Stimulated activated CD8-positive, alpha-beta memory T cell treated with anti-CD3 and anti-CD28 coated beads, Interleukin-12 subunit alpha, Interleukin-12 subunit beta, amount 100 ng/mL, for 24 hours (primary cell): ENCODE measurements at regions not wholly inside any gene's neighbourhood (a gene's known extent, or its start where the extent isn't known, plus 50 kb on each side); places are given as distances from the start of the nearest gene placed in this dataset.
A peak's percentile ranks its signal among the peaks of the same experiment; 100 is the strongest.

Source experiments
- DNase-seq: peaks from one replicate; pipeline ENCODE4 v3.0.0-alpha.2; 2020; ENCODE audit errors: extremely low read depth

DNA sequence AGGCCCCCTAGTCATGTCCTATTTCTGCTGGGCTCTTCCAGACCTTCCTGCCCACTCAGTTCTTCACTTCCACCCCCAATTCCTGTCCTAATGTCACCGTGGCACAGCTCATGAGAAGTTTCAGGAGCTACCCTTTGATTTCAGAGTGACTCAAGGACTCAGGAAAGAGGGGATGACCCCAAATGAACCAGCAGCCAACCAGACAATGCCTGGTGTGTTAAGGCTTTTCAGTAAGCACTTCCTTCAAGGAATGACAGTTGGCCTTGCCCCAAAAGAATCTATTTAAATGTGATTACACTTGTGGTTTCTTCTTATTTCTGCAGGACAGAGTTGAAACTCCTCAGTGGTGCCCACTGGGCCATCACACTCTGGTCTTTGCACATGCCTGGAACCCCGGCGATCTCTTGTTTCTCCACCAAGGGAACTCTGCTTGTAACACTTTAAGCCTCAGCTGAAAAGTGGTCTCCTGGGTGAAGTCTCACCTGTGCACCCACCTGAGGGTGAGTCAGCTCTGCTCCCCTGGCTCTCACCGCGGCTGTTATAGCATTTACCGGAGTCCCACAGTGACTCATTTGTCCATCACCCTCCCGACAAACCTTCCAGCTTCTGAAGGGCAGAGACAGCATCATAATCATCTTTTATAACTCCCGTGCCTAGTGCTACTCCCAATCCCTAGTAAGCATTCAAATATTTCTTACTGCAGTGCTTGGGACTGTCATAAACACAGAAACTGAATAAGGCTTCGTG, 123.0 kb upstream of the SVIL start:
- no peak for DNase-seq

DNA sequence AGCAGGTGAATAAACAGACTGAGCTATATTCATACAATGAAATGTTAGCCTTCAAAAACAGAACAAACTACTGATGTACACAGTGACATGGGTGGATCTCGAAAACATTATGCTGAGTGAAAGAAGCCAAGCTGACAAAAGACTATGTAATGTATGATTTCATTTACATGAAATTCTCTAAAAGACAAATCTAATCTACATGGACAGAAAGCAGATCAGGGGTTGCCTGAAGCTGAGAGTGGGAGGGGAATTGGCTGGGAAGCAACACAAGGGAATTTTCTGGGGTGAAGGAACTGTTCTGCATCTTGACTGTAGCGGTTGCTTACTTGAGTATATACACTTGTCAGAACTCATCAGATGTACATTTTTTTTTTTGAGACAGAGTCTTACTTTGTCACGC, 121.7 kb upstream of the SVIL start:
- DNase-seq = no peak

DNA sequence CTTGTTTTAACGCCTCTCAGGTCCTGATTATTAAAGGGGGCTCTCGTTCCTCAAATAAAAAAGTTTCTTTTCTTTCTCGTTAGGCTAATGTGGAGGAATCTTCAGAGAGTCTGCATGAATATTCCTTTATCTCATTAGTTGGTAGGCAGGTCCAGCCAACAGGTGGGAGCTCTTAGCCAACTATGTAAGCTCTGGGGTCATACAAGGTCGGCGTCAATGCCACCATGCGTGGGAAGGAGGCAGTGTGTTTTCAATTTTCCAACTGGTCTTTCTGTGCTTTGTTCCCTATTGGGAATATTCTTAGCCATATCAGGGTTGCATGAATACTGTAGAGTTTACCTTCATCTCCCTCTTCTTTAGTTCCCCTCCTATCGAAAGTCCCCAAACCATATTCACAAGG, 118.5 kb upstream of the SVIL start:
- no peak for DNase-seq

DNA sequence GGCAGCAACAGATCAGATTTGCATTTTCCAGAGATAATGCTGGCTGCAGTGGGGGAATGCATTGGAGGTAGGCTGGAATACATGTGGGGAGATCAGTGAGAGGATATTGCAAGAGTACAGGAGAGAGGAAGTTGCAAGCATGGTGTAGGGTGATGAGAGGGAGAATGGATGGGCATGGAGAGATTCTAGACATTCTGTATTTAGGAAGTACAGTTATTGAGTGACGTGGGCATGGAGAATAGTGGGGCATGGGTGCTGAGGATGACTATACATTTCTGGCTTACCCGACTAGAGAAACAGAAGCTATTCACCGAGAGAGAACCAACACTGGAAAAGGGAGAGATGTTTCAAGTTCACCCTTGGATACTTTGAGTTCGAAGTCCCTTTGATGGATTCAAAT, 116.9 kb upstream of the SVIL start:
- DNase-seq = no peak

DNA sequence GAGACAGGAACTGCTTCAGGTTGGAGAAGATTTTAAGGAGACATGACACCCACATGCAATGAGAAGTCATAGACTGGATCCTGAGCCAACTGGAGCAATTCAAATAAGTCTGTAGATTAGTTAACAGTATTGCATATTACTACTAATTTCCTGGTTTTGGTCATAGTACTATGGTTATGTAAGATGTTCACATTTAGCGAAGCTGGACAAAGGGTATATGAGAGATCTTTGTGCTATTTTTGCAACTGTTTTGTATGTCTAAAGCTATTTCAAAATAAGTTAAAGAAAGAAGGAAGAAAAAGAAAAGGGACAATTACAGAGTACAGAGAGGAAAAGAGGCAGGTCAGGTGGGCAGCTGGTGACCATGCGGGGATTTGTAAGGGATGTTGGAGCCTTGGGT, 116.5 kb upstream of the SVIL start:
- no peak for DNase-seq

DNA sequence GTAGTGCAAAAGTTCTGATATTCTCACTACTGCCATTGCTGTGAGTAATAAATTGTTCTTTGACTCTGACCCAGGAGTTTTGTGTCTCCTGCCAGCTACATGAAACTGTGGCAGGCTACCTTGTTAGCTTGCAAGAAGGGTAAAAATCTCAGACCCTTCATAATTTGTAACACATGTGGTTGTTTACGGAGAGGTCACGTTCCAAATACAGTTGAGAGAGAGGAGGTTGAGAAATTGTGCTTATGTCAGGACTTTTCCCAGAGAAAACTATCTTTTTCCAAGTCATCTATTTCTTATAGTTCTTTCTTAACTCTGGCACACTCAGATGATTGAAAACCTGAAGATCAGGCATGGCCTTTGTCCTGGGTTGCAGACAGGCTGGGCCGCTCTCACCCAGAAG, 114.4 kb upstream of the SVIL start:
- no peak for DNase-seq

DNA sequence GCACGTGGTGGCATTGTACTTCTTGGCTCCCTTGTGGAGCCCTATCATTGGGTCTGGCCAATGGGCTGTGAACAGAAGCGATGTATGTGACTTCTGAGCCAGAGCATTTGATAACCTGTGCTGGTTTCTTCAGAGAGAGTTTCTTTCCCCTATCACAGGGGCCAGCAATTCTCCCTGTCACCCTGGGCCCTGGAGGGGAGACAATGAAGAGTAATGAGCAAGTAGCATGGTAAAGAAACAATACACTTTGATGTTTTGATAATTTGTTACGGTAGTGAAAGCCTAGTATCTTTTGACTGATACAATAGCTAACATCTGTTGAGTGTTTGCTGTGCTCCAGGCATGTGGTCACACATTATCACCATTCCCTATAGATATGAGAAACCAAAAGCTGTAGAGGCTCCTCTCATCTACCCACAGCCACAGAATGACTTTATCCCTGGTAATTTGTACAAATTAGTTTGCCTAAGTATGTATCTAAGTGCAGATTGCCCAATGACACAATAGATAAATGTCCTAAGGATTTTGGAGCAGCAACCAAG, 113.4 kb upstream of the SVIL start:
- DNase-seq = no peak

DNA sequence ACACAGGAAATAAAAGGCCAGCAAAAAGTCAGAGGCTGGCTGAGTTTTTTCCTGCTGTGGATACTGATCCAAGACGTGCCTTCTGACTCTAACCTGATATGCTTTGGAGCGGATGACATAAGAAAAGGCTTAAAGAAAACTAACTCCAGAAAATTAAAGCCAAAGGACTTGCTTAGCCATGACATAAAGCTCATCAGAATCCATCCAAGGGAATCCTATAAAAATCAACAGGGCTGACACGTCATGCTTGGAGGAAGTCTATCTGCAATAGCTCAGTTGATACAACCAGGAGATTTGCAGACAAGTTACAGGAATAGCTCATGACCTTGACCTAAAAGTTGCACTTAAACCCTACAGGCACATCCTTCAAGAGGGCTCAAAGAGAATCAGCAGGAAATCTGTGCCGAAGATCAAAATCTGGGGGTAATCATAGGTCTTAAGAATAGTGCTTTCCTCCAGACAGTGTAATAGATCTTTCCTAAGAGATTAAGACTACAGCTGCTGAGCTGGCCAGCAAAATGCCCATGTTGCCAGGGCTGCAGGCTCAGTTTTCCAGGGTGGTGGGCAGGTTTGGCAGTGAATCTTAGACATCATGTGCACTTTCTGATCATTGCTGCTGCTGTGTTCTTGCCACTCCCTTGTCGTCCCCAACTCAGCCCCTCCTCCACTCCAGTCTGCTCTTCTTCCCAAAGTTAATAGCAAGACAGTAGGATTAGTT, 111.5 kb upstream of the SVIL start:
- no peak for DNase-seq

DNA sequence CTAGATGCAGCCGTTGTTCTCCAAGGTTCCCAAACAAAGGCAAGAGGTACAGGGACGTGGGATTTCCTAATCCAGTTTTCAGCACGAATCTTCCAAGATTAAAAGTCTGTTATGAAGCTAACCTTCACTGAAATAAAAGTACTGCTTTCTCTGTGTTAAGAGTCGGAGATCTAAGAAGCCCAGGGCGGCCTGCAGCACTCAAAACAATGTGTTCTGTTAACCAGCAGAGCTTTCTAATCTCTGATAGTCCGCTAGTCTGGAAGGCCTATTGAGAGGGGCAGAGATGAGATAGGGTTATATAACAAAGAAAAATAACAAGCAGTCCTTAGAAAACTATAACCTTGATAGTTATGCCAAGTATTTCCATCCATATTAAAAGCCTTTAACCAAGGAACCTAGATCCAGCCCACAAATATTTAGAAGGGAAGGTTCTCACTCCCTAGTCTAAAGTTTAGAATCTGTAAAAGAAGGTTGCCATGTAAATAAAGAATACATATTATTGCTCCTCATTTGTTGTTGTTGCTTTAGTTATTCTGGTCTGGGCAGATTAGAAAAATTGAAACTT, 106.3 kb upstream of the SVIL start:
- DNase-seq = no peak

DNA sequence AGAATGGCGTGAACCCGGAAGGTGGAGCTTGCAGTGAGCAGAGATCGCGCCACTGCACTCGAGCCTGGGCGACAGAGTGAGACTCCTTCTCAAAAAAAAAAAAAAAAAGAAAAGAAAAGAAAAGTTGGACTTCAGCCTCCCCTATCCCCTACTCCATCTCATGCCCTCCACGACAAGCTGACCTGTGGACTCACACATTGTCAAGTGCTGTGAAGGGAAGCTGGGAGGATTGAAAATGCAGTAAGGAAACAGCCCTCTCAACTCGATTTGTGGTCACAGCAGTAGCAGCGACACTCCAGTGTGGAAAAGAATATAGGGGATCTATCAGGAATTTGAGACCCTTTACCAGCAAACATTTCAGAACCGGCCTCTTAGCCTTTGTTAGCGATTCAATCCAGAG, 103.6 kb upstream of the SVIL start:
- no peak for DNase-seq

DNA sequence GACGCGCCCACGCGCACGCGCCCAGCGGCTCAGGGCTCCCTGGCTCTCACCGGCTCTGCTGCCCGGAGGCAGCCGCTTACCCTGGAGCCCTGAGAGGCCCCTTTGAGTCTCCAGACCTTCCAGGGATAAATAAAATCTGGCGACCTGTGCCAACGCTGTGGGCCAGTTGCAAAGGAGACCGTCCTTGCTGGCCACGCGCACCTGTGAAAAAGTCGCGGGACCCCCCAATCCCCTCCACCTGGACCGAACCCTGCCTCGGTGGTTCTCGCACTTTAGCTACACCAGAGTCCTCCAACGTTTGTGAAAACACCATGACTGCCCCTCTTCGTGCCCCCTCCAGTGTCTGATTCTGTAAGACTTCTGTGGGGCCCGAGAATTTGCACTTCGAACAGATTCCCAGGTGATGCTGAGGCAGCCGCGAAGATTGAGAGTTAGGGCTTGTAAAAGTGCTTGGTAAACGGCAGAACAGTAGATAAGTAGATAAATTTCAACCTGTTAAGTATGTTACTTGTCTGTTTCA, 102.4 kb upstream of the SVIL start:
- no peak for DNase-seq

DNA sequence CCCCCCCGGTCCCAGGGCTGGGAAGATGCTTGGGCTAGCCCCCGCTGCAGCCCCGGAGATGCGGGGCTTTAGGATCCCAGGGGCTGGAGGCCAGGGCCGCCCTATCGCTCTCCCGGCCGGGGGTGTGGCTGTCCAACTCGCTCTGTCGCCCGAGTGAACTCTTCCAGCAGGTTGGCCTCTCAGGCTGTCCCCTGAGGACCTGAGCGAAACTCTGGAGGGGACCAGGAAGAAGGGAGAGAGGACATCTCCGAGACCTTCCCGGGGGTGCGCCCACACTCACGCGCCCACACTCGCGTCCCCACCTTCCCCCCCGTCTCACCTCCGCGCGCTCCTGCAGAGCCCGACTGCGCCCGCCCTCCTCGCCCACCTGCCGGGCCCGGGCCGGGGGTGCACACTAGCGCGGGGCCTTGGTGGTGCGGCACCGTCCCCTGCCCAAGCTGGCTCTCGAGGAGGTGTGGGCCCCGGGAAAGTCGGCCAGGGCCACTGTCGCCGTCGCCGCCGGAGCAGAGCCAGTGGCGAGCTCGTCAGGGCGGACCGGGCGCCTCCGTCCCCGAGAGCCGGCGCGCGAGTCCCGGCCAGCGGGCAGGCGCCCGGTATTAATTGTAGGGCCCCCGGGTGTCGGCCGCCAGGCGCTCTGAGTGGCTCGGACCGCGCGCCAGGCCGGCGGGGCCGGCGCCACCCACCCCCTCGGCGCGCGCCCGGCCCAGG, 101.7 kb upstream of the SVIL start:
- DNase-seq = no peak

DNA sequence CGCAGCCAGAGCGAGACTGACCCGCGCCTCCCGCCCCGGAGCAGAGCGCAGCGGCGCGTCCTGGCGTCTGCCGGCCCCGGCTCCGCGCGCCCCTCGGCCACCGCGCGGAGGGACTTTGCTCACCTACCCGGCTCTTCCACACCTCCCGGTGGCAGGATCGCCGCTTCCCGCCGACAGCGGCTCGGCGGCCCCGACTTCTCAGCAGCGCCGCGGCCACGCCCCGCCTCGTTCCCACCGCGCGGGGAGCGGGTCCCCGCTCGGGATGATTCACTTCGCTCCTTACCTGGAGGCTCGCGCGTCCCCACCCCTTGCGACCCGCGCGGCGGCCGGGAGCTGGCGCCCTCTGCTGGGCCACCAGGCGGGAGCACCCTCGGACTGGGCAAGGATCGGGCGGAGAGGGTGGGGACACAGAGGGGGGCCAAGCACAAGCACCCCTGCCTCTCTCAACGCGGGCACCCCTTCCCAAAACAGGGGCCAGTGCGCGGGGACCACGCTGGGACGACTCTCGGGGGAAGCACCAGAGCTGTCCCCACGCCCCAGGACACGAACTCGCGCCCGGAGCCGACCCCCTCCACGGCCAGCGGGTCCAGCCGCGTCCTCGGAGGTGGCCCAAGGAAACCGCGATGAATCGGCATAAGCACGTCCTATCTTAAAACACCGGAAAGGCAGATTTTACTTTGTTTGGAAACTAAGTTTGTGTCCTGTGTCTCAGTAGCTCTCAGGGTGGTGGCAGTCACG, 101.0 kb upstream of the SVIL start:
- peak; percentile 47 for DNase-seq

DNA sequence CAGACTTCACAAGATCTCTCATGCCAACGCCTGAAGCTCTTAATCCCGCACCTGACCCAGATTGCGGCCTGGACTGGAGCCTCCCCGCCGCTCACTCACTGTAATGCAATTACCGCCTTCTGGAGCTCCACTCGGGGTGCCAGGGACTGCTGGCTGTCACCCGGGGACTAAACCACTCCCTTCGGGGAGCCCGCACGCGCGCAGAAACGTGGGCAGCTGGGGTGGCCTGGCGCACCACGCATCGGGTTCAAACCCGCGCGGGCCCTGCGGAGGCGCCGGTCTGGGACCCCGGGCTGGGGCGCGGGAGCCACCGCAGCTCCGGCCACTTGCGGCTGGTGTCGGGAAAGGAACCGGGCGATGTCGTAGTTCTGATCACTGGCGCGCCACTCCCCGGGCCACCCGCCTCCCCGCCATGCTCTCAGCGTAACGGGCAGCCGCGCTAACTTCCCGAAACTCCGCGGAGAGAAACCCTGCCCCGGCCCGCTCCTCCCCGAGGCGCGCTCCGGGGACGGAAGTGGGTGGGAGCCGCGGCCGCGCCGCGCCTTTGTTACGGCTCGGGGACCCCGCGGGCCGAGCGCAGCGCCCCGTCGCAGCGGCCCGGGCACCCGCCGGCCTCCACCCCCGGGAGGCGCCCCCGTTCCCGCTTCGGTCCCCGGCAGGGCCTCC, 100.3 kb upstream of the SVIL start:
- DNase-seq = peak; percentile 17

DNA sequence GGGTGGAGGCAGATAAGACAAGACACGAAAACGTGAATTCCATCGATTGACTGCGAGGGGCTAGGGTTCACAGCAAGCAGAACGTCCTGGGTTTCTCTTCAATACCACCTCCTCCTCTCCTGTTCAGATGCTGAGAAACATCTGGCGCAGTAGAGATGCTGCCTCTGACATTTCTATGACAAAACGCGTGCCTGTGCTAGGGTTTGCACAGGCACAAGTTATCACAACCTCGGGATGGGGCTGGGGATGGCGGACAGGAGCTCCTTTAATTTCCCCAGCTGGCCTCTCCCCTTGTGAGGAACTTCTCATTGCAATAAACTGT, 99.8 kb upstream of the SVIL start:
- DNase-seq = no peak

DNA sequence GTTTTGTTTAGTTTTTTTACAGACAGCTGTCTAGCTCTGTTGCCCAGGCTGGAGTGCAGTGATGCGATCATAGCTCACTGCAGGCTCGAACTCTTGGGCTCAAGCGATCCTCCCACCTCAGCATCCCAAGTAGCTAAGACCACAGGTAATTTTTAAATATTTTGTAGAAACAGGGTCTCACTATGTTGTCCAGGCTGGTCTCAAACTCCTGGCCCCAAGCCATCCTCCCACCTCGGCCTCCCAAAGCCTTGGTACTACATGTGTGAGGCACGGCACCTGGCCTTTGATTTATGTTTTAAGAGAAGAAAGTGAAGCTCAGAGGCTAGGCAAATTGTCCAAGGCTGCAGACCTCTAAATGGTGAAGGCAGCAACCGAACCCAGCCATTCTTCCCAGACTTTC, 98.6 kb upstream of the SVIL start:
- no peak for DNase-seq

DNA sequence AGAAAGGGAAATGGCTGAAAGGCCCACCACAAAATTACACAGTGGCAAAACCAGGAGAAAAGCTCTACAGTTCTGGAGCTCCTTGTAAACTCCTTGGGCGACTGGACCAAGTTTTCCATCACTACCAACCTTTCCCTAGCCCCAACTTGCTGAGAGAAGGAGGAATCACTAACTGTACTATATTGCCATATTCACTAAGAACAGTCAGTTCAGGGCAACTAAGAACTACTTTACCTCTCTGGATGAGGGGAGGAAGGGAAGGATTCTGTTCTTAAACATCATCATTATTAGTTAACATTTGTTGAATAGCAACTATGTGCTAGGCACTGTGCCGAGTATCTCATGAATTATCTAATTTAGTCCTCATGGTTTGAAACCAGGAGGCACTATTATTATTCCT, 98.1 kb upstream of the SVIL start:
- DNase-seq = no peak

DNA sequence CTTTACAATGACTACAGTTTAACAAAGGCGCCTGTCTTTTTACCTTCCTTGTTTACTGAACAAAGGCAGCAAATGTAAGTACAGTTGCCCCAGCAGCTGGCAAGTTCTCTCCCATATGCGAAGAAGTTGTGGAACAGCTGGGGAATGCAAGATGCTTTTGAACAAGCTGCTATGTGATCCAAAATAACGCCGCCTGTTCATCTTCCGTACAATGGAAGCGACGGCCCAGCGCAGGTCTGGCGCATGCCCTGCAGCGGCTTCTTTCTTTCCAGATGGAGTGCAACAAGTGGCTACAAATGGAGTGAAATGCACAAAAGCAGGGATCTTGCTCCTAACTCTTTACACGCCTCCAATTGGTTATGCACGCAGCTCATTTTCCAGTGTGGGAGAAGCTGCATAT, 97.0 kb upstream of the SVIL start:
- DNase-seq = no peak

DNA sequence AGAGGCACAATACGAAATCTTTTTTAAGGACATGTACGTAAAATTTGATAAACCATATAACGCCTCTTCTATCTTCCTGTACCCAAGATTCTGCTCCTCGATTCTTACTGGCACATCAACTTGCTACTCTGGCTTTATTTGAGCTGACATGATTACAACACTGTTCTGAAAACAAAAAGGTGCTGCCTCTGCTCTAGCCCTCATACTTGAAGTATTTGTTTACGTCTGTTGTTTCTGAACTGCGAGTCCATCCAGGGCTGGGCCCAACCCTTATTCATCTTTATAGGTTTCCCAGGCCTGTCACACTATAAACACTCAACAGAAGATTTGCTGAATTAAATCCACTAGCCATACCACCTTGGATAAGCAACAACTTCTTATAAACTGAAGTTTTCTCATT, 96.2 kb upstream of the SVIL start:
- DNase-seq = no peak

DNA sequence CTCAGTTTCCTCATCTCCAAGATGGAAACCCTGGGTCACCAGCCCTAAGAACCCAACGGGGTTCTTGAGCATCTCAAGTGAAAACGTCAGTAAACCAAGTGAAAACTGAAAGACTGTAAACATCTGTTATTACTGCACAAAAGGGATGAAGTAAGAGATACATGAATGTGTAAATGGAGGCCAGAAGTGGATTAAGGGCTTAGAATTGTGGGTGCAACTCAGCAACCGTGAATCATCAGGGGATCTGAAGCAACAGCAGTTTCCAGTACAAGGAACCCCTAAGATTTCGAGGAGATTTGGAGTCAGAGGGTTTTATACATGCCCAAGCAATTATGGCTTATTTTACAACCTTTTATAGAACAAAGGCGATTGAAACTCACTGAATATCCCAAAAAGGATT, 95.7 kb upstream of the SVIL start:
- no peak for DNase-seq

DNA sequence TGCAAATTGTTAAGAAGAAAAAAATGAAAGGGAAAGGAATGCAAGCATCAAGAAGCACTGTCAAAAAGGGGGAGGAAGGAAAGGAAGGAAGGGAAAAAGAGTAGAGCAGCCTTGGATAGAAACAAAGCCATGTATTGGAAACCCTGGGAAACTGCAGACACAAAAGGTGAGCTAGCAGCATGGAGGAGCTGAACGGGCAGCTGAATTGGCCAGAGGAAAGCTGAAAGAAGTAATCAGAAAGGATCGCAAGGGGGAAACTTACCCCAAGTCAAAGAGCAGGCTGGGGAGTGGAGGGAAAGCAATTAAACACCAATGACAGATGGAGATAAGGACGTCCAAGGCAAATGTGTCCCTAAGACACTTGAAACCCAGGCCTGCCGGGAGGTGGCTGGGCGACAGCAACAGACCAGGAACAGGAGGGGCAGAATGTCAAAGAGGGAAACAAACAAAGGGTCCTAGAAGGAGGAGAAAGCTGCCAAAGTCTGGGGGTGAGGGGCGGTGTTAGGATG, 93.8 kb upstream of the SVIL start:
- no peak for DNase-seq
